Vagina (tissue), 2 donors: ENCODE measurements at regions not wholly inside any gene's neighbourhood (a gene's known extent, or its start where the extent isn't known, plus 50 kb on each side); places are given as distances from the start of the nearest gene placed in this dataset.

Experiments used
- DNase-seq, 2 donors: peaks; one replicate each; pipeline ENCODE4 v3.0.0-alpha.2; 2017; ENCODE audit errors: extremely low spot score in 2 of 2
- H3K27ac ChIP-seq: fragments of 200-600 bp; sonication (generic); one replicate; pipeline ENCODE4 v1.5.1; 2019
- H3K27me3 ChIP-seq: fragments of 200-600 bp; sonication (generic); one replicate; pipeline ENCODE4 v1.5.1; 2019
- H3K36me3 ChIP-seq, 2 donors: fragments of 200-600 bp; sonication (generic); one replicate each; pipeline ENCODE4 v1.5.1; 2017 to 2019
- H3K4me1 ChIP-seq: fragments of 200-600 bp; sonication (generic); one replicate; pipeline ENCODE4 v1.5.1; 2019
- H3K4me3 ChIP-seq, 2 donors: fragments of 200-600 bp; sonication (generic); 1 replicate in 1 of 2; 2 replicates in 1 of 2; pipeline ENCODE4 v1.5.1; 2016 to 2019
- H3K9me3 ChIP-seq: fragments of 200-600 bp; sonication (generic); one replicate; pipeline ENCODE4 v1.5.1; 2019
- POLR2A ChIP-seq, 2 donors: fragments of 450-650 bp; IDR thresholded peaks; one replicate each; pipeline ENCODE4 v1.6.1; 2017; ENCODE audit warnings: antibody characterized with exemption in 2 of 2, mild to moderate bottlenecking in 2 of 2, moderate library complexity in 2 of 2
- POLR2AphosphoS5 ChIP-seq, 2 donors: sonication (generic); formaldehyde crosslinking; IDR thresholded peaks; one replicate each; pipeline ENCODE4 v1.9.0; 2017; ENCODE audit warnings: antibody characterized with exemption in 2 of 2, mild to moderate bottlenecking in 2 of 2, low read depth in 1 of 2; ENCODE audit not compliant: insufficient read depth in 1 of 2
- intact Hi-C: fragments of 100-400 bp; cut with DNase I; formaldehyde crosslinking; loops from one replicate; pipeline ENCODE4 v1.15.1; 2023
- TF ChIP-seq, protein P1 (sequence below), 3 experiments: fragments of 450-650 bp in 2 of 3; fragments of 200-600 bp in 1 of 3; sonication (generic) in 1 of 3; IDR thresholded peaks; one replicate each; pipeline ENCODE4 v1.5.1; 2017 to 2019; ENCODE audit warnings: antibody characterized with exemption in 3 of 3, mild to moderate bottlenecking in 2 of 3, moderate library complexity in 2 of 3

DNA sequence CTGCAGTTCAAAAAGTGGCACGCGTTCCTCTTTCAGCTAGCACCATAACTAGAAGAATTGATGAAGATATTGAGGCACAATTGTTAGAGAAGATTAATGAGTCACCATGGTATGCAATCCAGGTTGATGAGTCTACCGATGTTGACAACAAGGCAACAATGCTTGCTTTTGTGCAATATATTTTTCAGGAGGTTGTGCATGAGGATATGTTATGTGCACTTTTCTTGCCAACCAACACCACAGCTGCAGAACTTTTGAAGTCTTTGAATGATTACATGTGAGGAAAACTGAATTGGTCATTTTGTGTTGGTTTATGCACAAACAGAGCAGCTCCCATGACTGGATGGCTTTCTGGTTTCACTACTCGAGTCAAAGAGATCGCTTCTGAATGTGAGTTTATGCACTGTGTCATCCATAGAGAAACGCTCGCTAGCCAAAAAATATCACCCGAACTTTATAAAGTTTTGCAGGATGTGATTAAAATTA lies 129.3 kb upstream of the SLC24A3 start:
- H3K27me3 ChIP-seq, result no peaks in the 10 kb centered on the region
- DNase-seq, result no peak
- H3K9me3 ChIP-seq, result no peaks in the 10 kb centered on the region
- H3K4me1 ChIP-seq, result no peaks in the 10 kb centered on the region
- intact Hi-C loops, result no loop called here
- no peaks in the 10 kb centered on the region for H3K36me3 ChIP-seq
- H3K4me3 ChIP-seq, result no peak overlapping the region
- TF ChIP-seq POLR2AphosphoS5 (IDR thresholded peaks at IDR 0.05; ENCODE audit: insufficient read depth in 1 of 2, low read depth in 1 of 2) (no peak), POLR2A (IDR thresholded peaks at IDR 0.05) (no peak)
- TF ChIP-seq, protein P1, sequence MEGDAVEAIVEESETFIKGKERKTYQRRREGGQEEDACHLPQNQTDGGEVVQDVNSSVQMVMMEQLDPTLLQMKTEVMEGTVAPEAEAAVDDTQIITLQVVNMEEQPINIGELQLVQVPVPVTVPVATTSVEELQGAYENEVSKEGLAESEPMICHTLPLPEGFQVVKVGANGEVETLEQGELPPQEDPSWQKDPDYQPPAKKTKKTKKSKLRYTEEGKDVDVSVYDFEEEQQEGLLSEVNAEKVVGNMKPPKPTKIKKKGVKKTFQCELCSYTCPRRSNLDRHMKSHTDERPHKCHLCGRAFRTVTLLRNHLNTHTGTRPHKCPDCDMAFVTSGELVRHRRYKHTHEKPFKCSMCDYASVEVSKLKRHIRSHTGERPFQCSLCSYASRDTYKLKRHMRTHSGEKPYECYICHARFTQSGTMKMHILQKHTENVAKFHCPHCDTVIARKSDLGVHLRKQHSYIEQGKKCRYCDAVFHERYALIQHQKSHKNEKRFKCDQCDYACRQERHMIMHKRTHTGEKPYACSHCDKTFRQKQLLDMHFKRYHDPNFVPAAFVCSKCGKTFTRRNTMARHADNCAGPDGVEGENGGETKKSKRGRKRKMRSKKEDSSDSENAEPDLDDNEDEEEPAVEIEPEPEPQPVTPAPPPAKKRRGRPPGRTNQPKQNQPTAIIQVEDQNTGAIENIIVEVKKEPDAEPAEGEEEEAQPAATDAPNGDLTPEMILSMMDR (IDR thresholded peaks at IDR 0.05), result no peak
- H3K27ac ChIP-seq, result no peak overlapping the region

DNA sequence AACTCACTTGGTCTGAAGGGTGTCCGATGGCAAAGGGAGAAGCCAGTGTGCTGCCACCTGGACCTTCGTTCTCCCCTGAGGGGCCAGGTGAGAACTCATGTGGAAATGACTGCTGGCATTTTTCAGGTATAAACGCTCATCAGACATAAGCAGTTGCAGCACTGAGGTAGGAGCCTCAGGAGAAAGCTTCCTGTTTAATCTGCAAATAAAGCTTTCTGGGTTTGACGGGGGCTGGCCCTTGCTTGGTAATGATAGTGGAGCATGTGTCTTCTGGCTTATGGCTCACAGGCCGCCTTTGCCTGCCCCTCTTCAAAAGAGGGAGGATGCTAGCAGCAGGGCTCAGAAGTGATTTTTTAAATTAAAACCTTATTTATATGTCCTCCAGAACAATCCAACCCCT lies 122.1 kb upstream of the SLC24A3 start:
- Histone ChIP-seq H3K36me3 (no peaks in the 10 kb centered on the region), H3K4me1 (no peaks in the 10 kb centered on the region), H3K27ac (no peak overlapping the region), H3K27me3 (no peaks in the 10 kb centered on the region), H3K4me3 (no peak overlapping the region), H3K9me3 (no peaks in the 10 kb centered on the region)
- DNase-seq, result no peak
- intact Hi-C loops, result no loop called here
- no peak for TF ChIP-seq POLR2A (IDR thresholded peaks at IDR 0.05)
- TF ChIP-seq, protein P1 (IDR thresholded peaks at IDR 0.05), result no peak
- no peak for TF ChIP-seq POLR2AphosphoS5 (IDR thresholded peaks at IDR 0.05; ENCODE audit: insufficient read depth in 1 of 2, low read depth in 1 of 2)

DNA sequence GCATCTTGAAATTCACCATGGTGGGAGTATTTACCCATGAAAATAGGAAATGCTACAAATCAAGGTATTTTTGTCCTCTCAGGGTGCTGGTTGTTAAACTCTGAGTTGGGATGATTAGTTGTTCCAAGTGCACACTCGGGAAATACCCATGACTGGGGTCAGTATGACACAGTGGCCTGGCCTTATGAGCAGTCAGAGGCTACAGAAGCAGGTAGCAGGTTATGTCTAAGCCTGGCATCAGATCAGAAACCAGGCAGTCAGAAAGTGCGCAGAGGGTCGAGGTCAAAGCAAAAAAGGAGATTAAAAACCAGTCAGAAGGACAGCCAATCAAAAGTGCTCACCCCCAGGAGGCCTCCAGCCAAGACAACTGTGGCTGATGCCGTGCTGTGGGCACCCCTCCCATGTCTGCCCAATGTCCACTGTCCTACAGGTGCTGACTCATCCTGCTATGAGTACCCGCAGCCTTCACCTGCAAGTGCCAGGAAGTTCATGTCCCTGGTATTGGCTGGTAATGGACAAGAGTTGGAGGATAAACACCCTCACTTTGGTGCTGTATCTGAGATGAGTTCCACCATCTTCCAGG lies 117.4 kb upstream of the SLC24A3 start:
- intact Hi-C loops, result no loop called here
- TF ChIP-seq POLR2AphosphoS5 (IDR thresholded peaks at IDR 0.05; ENCODE audit: insufficient read depth in 1 of 2, low read depth in 1 of 2), result no peak
- no peak for TF ChIP-seq POLR2A (IDR thresholded peaks at IDR 0.05)
- TF ChIP-seq, protein P1 (IDR thresholded peaks at IDR 0.05), result no peak
- Histone ChIP-seq H3K9me3 (no peaks in the 10 kb centered on the region), H3K36me3 (no peaks in the 10 kb centered on the region), H3K4me1 (no peaks in the 10 kb centered on the region), H3K27ac (no peak overlapping the region), H3K4me3 (no peak overlapping the region), H3K27me3 (no peaks in the 10 kb centered on the region)
- DNase-seq, result no peak

DNA sequence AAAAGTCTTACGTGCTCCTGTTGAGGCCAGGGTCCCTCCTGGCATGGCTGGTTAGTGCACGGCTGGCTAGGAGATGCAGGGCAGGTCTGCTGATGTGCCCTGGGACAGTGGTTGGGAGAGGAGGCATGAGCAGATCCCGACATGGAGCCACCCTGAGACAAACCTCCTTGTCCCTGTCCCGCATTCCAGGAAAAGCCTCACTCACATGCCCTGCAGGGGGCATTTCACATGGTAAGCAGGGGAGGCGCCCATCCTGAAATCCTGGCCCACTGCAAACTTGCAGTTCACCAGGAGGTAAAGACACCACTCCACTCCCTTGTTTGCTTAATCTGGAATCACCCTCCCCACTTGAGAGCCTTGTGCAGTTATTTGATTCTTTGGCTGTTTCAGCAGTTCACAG lies 116.7 kb upstream of the SLC24A3 start:
- Histone ChIP-seq H3K36me3 (no peaks in the 10 kb centered on the region), H3K9me3 (no peaks in the 10 kb centered on the region), H3K27ac (no peak overlapping the region), H3K4me1 (no peaks in the 10 kb centered on the region), H3K27me3 (no peaks in the 10 kb centered on the region), H3K4me3 (no peak overlapping the region)
- TF ChIP-seq POLR2AphosphoS5 (IDR thresholded peaks at IDR 0.05; ENCODE audit: insufficient read depth in 1 of 2, low read depth in 1 of 2) (no peak), POLR2A (IDR thresholded peaks at IDR 0.05) (no peak)
- TF ChIP-seq, protein P1 (IDR thresholded peaks at IDR 0.05), result no peak
- intact Hi-C loops, result no loop called here
- no peak for DNase-seq

DNA sequence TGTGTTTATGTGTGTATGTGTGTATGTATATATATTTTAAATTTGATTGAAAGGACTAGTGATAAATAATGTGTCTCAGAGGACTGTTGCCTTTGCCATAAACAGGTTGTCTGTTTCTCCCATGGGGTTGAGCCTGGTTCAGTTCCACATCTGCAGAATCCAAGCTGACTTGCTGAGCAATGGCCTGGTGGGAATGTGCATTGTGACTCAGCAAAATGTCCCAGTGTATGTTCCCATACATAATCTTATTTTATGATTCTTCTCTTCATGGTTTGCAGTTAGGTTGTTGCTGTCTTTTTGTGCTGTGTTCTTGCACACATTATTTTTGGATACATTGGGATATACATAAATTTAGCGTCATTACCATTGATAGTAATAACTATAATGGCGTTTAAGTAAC lies 115.6 kb upstream of the SLC24A3 start:
- Histone ChIP-seq H3K4me1 (no peaks in the 10 kb centered on the region), H3K9me3 (no peaks in the 10 kb centered on the region), H3K27ac (no peak overlapping the region), H3K4me3 (no peak overlapping the region), H3K36me3 (no peaks in the 10 kb centered on the region), H3K27me3 (no peaks in the 10 kb centered on the region)
- DNase-seq, result no peak
- intact Hi-C loops, result no loop called here
- TF ChIP-seq, protein P1 (IDR thresholded peaks at IDR 0.05), result no peak
- no peak for TF ChIP-seq POLR2A (IDR thresholded peaks at IDR 0.05)
- no peak for TF ChIP-seq POLR2AphosphoS5 (IDR thresholded peaks at IDR 0.05; ENCODE audit: insufficient read depth in 1 of 2, low read depth in 1 of 2)
